Dendritic cell treated with granulocyte-macrophage colony-stimulating factor and Interleukin-4, amounts not matched to agents 40 ng/mL and 50 ng/mL, for 4 days (primary cell): ENCODE measurements at regions not wholly inside any gene's neighbourhood (a gene's known extent, or its start where the extent isn't known, plus 50 kb on each side); places are given as distances from the start of the nearest gene placed in this dataset.
"Not testable (repeated sequence)": the region's sequence is repeated elsewhere in the genome, so short reads cannot be mapped to it uniquely, and the experiment has no call there.

ENCODE experiments used
- H3K27ac Mint-ChIP-seq: one replicate; pipeline ENCODE4 v1.8.0; 2022; ENCODE audit warnings: mild to moderate bottlenecking, mixed read lengths
- H3K27me3 Mint-ChIP-seq: one replicate; pipeline ENCODE4 v1.8.0; 2022; ENCODE audit warnings: mild to moderate bottlenecking, mixed read lengths
- H3K36me3 Mint-ChIP-seq: one replicate; pipeline ENCODE4 v1.8.0; 2022; ENCODE audit warnings: low read depth, mixed read lengths
- H3K4me1 Mint-ChIP-seq: one replicate; pipeline ENCODE4 v1.8.0; 2022; ENCODE audit warnings: low read depth, mixed read lengths
- H3K4me3 Mint-ChIP-seq: one replicate; pipeline ENCODE4 v1.8.0; 2022; ENCODE audit warnings: mild to moderate bottlenecking, moderate library complexity, mixed read lengths
- H3K9me3 Mint-ChIP-seq: one replicate; pipeline ENCODE4 v1.8.0; 2022; ENCODE audit warnings: mixed read lengths
- intact Hi-C: fragments of 100-400 bp; cut with micrococcal nuclease; formaldehyde crosslinking; loops from one replicate; pipeline ENCODE4 v1.15.0; 2022

GRCh38 chr13:104936304-104936703 is 1599.2 kb downstream of the EFNB2 start:
- Mint-ChIP-seq H3K4me1 (peaks cover 3% of the 10 kb centered on the region), H3K27me3 (no peaks in the 10 kb centered on the region), H3K9me3 (no peaks in the 10 kb centered on the region), H3K36me3 (no peaks in the 10 kb centered on the region), H3K4me3 (no peak overlapping the region), H3K27ac (no peak overlapping the region)
- intact Hi-C loops: no loop called here

- peaks cover 41% of the 10 kb centered on the region for H3K9me3 Mint-ChIP-seq
- intact Hi-C loops, H3K27me3 Mint-ChIP-seq, H3K27ac Mint-ChIP-seq, H3K36me3 Mint-ChIP-seq, H3K4me1 Mint-ChIP-seq, H3K4me3 Mint-ChIP-seq: not testable (repeated sequence)
Observed at GRCh38 chr13:104920513-104920912, 1614.9 kb downstream of the EFNB2 start.

GRCh38 chr13:104920091-104920490 is 1615.4 kb downstream of the EFNB2 start:
- Mint-ChIP-seq H3K36me3 (no peaks in the 10 kb centered on the region), H3K9me3 (peaks cover 41% of the 10 kb centered on the region), H3K4me1 (no peaks in the 10 kb centered on the region), H3K27ac (no peak overlapping the region), H3K27me3 (no peaks in the 10 kb centered on the region), H3K4me3 (no peak overlapping the region)
- intact Hi-C loops: no loop called here

GRCh38 chr13:104900191-104900817 is 1635.2 kb downstream of the EFNB2 start:
- H3K4me1 Mint-ChIP-seq: no peaks in the 10 kb centered on the region
- H3K27ac Mint-ChIP-seq: no peak overlapping the region
- H3K4me3 Mint-ChIP-seq: no peak overlapping the region
- H3K36me3 Mint-ChIP-seq: no peaks in the 10 kb centered on the region
- H3K27me3 Mint-ChIP-seq: no peaks in the 10 kb centered on the region
- peaks cover 21% of the 10 kb centered on the region for H3K9me3 Mint-ChIP-seq
- intact Hi-C loops: no loop called here

GRCh38 chr13:104898484-104898883 is 1637.0 kb downstream of the EFNB2 start:
- no peak overlapping the region for H3K27ac Mint-ChIP-seq
- no peak overlapping the region for H3K4me3 Mint-ChIP-seq
- no peaks in the 10 kb centered on the region for H3K36me3 Mint-ChIP-seq
- intact Hi-C loops: no loop called here
- H3K27me3 Mint-ChIP-seq: no peaks in the 10 kb centered on the region
- H3K4me1 Mint-ChIP-seq: no peaks in the 10 kb centered on the region
- peaks cover 24% of the 10 kb centered on the region for H3K9me3 Mint-ChIP-seq

GRCh38 chr13:104895521-104895920 is 1639.9 kb downstream of the EFNB2 start:
- intact Hi-C loops: no loop called here
- H3K27me3 Mint-ChIP-seq: no peaks in the 10 kb centered on the region
- H3K36me3 Mint-ChIP-seq: no peaks in the 10 kb centered on the region
- H3K4me1 Mint-ChIP-seq: no peaks in the 10 kb centered on the region
- no peak overlapping the region for H3K27ac Mint-ChIP-seq
- peaks cover 24% of the 10 kb centered on the region for H3K9me3 Mint-ChIP-seq
- no peak overlapping the region for H3K4me3 Mint-ChIP-seq

- H3K4me3 Mint-ChIP-seq: no peak overlapping the region
- H3K36me3 Mint-ChIP-seq: no peaks in the 10 kb centered on the region
- no peak overlapping the region for H3K27ac Mint-ChIP-seq
- no peaks in the 10 kb centered on the region for H3K27me3 Mint-ChIP-seq
- H3K4me1 Mint-ChIP-seq: peaks cover under 1% of the 10 kb centered on the region
- H3K9me3 Mint-ChIP-seq: no peaks in the 10 kb centered on the region
- intact Hi-C loops: no loop called here
Observed at GRCh38 chr13:104875038-104875754, 1660.3 kb downstream of the EFNB2 start.

GRCh38 chr13:104872153-104872552 is 1663.3 kb downstream of the EFNB2 start:
- no peaks in the 10 kb centered on the region for H3K9me3 Mint-ChIP-seq
- no peaks in the 10 kb centered on the region for H3K27me3 Mint-ChIP-seq
- H3K27ac Mint-ChIP-seq: no peak overlapping the region
- H3K36me3 Mint-ChIP-seq: no peaks in the 10 kb centered on the region
- peaks cover 9% of the 10 kb centered on the region for H3K4me1 Mint-ChIP-seq
- intact Hi-C loops: no loop called here
- no peak overlapping the region for H3K4me3 Mint-ChIP-seq

- Mint-ChIP-seq H3K27ac (no peak overlapping the region), H3K27me3 (no peaks in the 10 kb centered on the region), H3K9me3 (no peaks in the 10 kb centered on the region), H3K4me1 (peaks cover 9% of the 10 kb centered on the region), H3K4me3 (no peak overlapping the region), H3K36me3 (no peaks in the 10 kb centered on the region)
- intact Hi-C loops: no loop called here
Observed at GRCh38 chr13:104871456-104871855, 1664.0 kb downstream of the EFNB2 start.

GRCh38 chr13:104869501-104869900 is 1666.0 kb downstream of the EFNB2 start:
- peaks cover 9% of the 10 kb centered on the region for H3K4me1 Mint-ChIP-seq
- H3K27me3 Mint-ChIP-seq: no peaks in the 10 kb centered on the region
- H3K27ac Mint-ChIP-seq: no peak overlapping the region
- H3K9me3 Mint-ChIP-seq: no peaks in the 10 kb centered on the region
- H3K36me3 Mint-ChIP-seq: no peaks in the 10 kb centered on the region
- intact Hi-C loops: no loop called here
- H3K4me3 Mint-ChIP-seq: no peak overlapping the region

GRCh38 chr13:104868806-104869205 is 1666.7 kb downstream of the EFNB2 start:
- Mint-ChIP-seq H3K36me3 (no peaks in the 10 kb centered on the region), H3K4me1 (peaks cover 9% of the 10 kb centered on the region), H3K9me3 (no peaks in the 10 kb centered on the region), H3K4me3 (no peak overlapping the region), H3K27me3 (no peaks in the 10 kb centered on the region), H3K27ac (no peak overlapping the region)
- intact Hi-C loops: no loop called here

GRCh38 chr13:104855581-104855980 is 1679.9 kb downstream of the EFNB2 start:
- no peaks in the 10 kb centered on the region for H3K4me1 Mint-ChIP-seq
- intact Hi-C loops: no loop called here
- peaks cover 17% of the 10 kb centered on the region for H3K9me3 Mint-ChIP-seq
- no peaks in the 10 kb centered on the region for H3K36me3 Mint-ChIP-seq
- H3K27ac Mint-ChIP-seq: no peak overlapping the region
- H3K27me3 Mint-ChIP-seq: no peaks in the 10 kb centered on the region
- H3K4me3 Mint-ChIP-seq: no peak overlapping the region

GRCh38 chr13:104854698-104855097 is 1680.8 kb downstream of the EFNB2 start:
- intact Hi-C loops: no loop called here
- H3K4me3 Mint-ChIP-seq: no peak overlapping the region
- H3K36me3 Mint-ChIP-seq: no peaks in the 10 kb centered on the region
- no peaks in the 10 kb centered on the region for H3K27me3 Mint-ChIP-seq
- H3K4me1 Mint-ChIP-seq: no peaks in the 10 kb centered on the region
- no peak overlapping the region for H3K27ac Mint-ChIP-seq
- peaks cover 8% of the 10 kb centered on the region for H3K9me3 Mint-ChIP-seq

- H3K36me3 Mint-ChIP-seq: no peaks in the 10 kb centered on the region
- H3K4me3 Mint-ChIP-seq: no peak overlapping the region
- no peak overlapping the region for H3K27ac Mint-ChIP-seq
- intact Hi-C loops: no loop called here
- no peaks in the 10 kb centered on the region for H3K4me1 Mint-ChIP-seq
- H3K27me3 Mint-ChIP-seq: no peaks in the 10 kb centered on the region
- peaks cover 8% of the 10 kb centered on the region for H3K9me3 Mint-ChIP-seq
Observed at GRCh38 chr13:104854007-104854406, 1681.5 kb downstream of the EFNB2 start.

GRCh38 chr13:104847922-104848321 is 1687.5 kb downstream of the EFNB2 start:
- Mint-ChIP-seq H3K4me3 (no peak overlapping the region), H3K9me3 (peaks cover 8% of the 10 kb centered on the region), H3K4me1 (no peaks in the 10 kb centered on the region), H3K27me3 (no peaks in the 10 kb centered on the region), H3K36me3 (no peaks in the 10 kb centered on the region), H3K27ac (no peak overlapping the region)
- intact Hi-C loops: no loop called here
